ENCODE measurements at regions not wholly inside any gene's neighbourhood (a gene's known extent, or its start where the extent isn't known, plus 50 kb on each side); places are given as distances from the start of the nearest gene placed in this dataset.

DNA sequence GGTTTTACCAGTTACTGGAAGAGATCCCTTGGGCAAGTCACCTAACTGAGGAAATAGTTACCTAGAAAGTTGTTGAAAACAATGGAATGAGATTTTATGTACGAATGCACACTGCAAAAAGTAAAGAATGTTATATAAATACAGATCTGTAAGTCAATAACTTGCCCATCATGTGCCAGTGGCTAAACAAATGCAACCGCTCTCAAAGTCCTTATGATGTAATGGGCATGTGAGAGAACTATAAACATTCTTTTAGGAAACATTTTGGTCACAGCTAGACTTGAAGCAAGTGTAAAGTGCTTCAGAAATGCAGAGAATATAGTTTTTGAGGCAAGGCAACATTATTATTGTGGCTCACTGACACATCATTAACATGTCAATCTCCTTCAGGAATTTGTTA is 1044.5 kb downstream of the TUSC7 start:
- H3K4me1 ChIP-seq, result no peaks in the 10 kb centered on the region
- TF ChIP-seq POLR2A (IDR thresholded peaks at IDR 0.05), result no peak
- TF ChIP-seq, protein P1, sequence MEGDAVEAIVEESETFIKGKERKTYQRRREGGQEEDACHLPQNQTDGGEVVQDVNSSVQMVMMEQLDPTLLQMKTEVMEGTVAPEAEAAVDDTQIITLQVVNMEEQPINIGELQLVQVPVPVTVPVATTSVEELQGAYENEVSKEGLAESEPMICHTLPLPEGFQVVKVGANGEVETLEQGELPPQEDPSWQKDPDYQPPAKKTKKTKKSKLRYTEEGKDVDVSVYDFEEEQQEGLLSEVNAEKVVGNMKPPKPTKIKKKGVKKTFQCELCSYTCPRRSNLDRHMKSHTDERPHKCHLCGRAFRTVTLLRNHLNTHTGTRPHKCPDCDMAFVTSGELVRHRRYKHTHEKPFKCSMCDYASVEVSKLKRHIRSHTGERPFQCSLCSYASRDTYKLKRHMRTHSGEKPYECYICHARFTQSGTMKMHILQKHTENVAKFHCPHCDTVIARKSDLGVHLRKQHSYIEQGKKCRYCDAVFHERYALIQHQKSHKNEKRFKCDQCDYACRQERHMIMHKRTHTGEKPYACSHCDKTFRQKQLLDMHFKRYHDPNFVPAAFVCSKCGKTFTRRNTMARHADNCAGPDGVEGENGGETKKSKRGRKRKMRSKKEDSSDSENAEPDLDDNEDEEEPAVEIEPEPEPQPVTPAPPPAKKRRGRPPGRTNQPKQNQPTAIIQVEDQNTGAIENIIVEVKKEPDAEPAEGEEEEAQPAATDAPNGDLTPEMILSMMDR (IDR thresholded peaks at IDR 0.05), result no peak
- no peak overlapping the region for H3K27ac ChIP-seq

DNA sequence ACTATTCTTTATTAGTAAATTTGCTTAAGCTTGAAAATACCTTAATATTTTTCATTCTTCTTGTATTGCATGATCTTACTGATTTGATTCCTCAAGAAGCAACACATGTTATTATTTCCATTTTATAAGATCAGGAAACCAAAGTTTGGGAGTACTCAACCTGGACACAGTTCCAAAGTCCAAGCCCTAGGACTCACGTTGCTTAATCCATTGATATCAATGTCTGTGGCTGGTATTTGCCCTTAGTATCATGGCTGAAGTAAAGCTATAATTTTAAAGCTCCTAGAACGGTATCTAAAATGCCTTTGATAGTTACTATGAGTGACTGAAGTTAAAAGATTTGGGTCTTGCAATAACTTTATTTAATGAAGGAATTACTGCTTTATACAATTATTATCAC is 1045.3 kb downstream of the TUSC7 start:
- H3K4me1 ChIP-seq, result no peaks in the 10 kb centered on the region
- no peaks in the 10 kb centered on the region for H3K27me3 ChIP-seq
- no peak overlapping the region for H3K27ac ChIP-seq
- H3K4me3 ChIP-seq, result no peak overlapping the region
- DNase-seq, result no peak
- no peaks in the 10 kb centered on the region for H3K36me3 ChIP-seq
- TF ChIP-seq, protein P1 (IDR thresholded peaks at IDR 0.05), result no peak
- TF ChIP-seq POLR2A (IDR thresholded peaks at IDR 0.05), result no peak
- no peaks in the 10 kb centered on the region for H3K9me3 ChIP-seq

More for the DNA sequence above, 1044.5 kb downstream of the TUSC7 start:
- Histone ChIP-seq H3K27me3 (no peaks in the 10 kb centered on the region), H3K4me3 (no peak overlapping the region), H3K36me3 (no peaks in the 10 kb centered on the region), H3K9me3 (no peaks in the 10 kb centered on the region)
- DNase-seq, result no peak

DNA sequence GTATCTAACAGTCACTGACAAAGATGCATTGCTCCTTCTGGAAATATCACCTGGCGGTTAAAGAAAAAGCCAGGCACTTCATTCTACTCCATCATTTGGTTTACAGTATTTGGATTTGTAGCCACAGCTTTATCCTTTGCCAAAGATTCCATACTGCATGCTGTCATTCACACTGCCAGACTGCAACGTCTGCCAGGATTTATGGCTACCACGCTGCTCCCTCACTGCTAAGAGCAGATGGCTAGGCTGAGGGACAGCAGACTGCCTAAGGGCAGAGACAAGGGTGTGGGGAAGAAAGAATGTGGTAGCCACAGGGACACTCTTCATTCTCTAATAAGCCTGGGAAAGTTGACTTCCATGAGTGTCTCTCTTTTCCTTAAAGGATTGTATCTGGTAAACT is 1047.0 kb downstream of the TUSC7 start:
- no peak for TF ChIP-seq POLR2A (IDR thresholded peaks at IDR 0.05)
- TF ChIP-seq, protein P1 (IDR thresholded peaks at IDR 0.05), result no peak
- H3K9me3 ChIP-seq, result no peaks in the 10 kb centered on the region
- no peak for DNase-seq
- H3K4me1 ChIP-seq, result no peaks in the 10 kb centered on the region
- H3K27me3 ChIP-seq, result no peaks in the 10 kb centered on the region
- no peak overlapping the region for H3K27ac ChIP-seq
- no peak overlapping the region for H3K4me3 ChIP-seq
- no peaks in the 10 kb centered on the region for H3K36me3 ChIP-seq

DNA sequence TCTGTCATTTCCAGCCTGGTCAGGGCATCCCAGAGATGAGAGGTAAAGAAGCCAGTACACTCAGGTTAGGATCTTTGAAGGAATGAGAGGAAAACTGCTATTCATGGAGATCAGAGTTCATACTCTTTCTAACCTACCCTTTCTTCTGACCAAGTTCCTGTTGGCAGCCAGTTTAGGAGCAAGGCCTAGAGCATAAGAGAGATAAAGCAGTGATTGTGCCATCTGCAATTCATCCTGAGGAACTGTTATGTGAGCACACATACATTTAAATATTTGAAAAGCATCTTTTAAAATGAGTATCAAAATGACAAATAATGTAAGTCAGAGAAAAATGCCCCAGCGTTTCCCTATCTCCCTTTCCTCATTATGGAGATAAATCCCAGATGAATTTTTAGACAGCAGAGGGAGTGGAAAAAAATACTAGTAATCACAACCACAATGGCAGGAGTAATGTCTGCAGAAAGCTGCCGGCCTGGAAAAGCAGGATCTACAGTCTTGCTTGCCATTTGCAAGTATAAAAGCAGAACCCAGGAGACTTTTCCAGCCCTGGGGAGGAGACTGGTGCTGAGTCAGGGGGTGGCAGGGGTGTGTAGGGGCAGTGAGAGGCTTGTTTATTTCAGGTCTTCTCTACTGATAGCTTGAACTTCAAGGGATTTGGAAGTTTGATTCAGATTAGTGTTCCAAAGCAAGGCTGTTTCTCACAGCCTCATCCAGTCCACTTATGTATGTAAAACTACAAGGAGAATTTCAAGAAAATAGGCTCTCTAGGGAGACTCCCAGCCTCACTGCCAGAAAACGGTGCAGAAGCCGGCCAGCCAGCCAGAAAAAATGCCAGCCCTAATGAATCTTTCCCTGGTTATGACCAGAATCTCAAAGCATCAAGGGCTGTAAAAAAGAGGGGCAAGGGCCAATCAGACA is 1052.4 kb downstream of the TUSC7 start:
- Histone ChIP-seq H3K36me3 (no peaks in the 10 kb centered on the region), H3K4me3 (no peak overlapping the region), H3K27ac (no peak overlapping the region), H3K4me1 (no peaks in the 10 kb centered on the region), H3K27me3 (no peaks in the 10 kb centered on the region), H3K9me3 (no peaks in the 10 kb centered on the region)
- TF ChIP-seq POLR2A (IDR thresholded peaks at IDR 0.05), result no peak
- TF ChIP-seq, protein P1 (IDR thresholded peaks at IDR 0.05), result no peak
- DNase-seq, result no peak

DNA sequence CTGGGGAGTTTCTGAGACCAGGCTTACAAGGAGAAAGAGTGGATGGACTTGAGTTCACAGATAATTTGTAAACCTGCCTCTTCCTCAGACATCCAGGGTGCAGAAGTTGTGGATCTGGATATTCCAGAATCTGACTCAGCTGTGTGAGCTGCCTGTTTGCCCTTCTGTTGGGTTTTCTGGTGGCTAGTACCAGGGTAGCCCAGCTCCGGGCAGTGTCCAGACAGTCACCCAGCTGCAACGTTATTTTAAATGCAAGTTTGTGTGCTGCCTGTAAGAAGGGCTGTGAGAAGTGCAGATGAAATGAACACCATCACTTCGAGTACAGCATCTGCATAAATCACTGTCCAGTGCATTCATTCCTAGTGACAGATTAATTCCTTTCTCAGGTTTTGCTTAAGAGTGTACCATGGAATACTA is 1053.0 kb downstream of the TUSC7 start:
- H3K9me3 ChIP-seq, result no peaks in the 10 kb centered on the region
- no peak for TF ChIP-seq POLR2A (IDR thresholded peaks at IDR 0.05)
- TF ChIP-seq, protein P1 (IDR thresholded peaks at IDR 0.05), result no peak
- H3K27me3 ChIP-seq, result no peaks in the 10 kb centered on the region
- H3K36me3 ChIP-seq, result no peaks in the 10 kb centered on the region
- H3K4me3 ChIP-seq, result no peak overlapping the region
- H3K27ac ChIP-seq, result no peak overlapping the region
- DNase-seq, result no peak
- no peaks in the 10 kb centered on the region for H3K4me1 ChIP-seq

All from Peyer's patch (tissue), 4 donors.